ENCODE measurements at regions not wholly inside any gene's neighbourhood (a gene's known extent, or its start where the extent isn't known, plus 50 kb on each side); places are given as distances from the start of the nearest gene placed in this dataset.

GRCh38 chr6:147643341-147644200, 135.1 kb downstream of the SAMD5 start:
- no peak overlapping the region for H3K9ac ChIP-seq (ENCODE audit: low read length)

GRCh38 chr6:147648916-147649315, 140.4 kb downstream of the SAMD5 start:
- Histone ChIP-seq H3K9ac (ENCODE audit: low read length) (no peak overlapping the region), H3K4me1 (ENCODE audit: control insufficient read depth, insufficient read depth, low read length) (peaks cover 10% of the 10 kb centered on the region), H3K9me3 (ENCODE audit: control insufficient read depth, low read length) (no peaks in the 10 kb centered on the region), H3K4me3 (ENCODE audit: low read length) (no peak overlapping the region), H3K27me3 (replicated peaks; ENCODE audit: control insufficient read depth, insufficient read depth, low read length) (no peaks in the 10 kb centered on the region), H3K36me3 (ENCODE audit: control insufficient read depth, insufficient read depth, low read length, severe bottlenecking) (no peaks in the 10 kb centered on the region)
- peak; percentile 62 for DNase-seq (ENCODE audit: low read depth)

More at GRCh38 chr6:147643341-147644200, 135.1 kb downstream of the SAMD5 start:
- Histone ChIP-seq H3K36me3 (ENCODE audit: control insufficient read depth, insufficient read depth, low read length, severe bottlenecking) (no peaks in the 10 kb centered on the region), H3K9me3 (ENCODE audit: control insufficient read depth, low read length) (no peaks in the 10 kb centered on the region), H3K4me1 (ENCODE audit: control insufficient read depth, insufficient read depth, low read length) (no peaks in the 10 kb centered on the region), H3K4me3 (ENCODE audit: low read length) (no peak overlapping the region), H3K27me3 (replicated peaks; ENCODE audit: control insufficient read depth, insufficient read depth, low read length) (peaks cover 4% of the 10 kb centered on the region)
- DNase-seq (ENCODE audit: low read depth): peak; percentile 55

GRCh38 chr6:147651249-147652063, 143.0 kb downstream of the SAMD5 start:
- no peaks in the 10 kb centered on the region for H3K27me3 ChIP-seq (replicated peaks; ENCODE audit: control insufficient read depth, insufficient read depth, low read length)
- no peak overlapping the region for H3K4me3 ChIP-seq (ENCODE audit: low read length)
- H3K4me1 ChIP-seq (ENCODE audit: control insufficient read depth, insufficient read depth, low read length): peaks cover 10% of the 10 kb centered on the region
- peak; percentile 59 for DNase-seq (ENCODE audit: low read depth)
- H3K9ac ChIP-seq (ENCODE audit: low read length): no peak overlapping the region
- no peaks in the 10 kb centered on the region for H3K36me3 ChIP-seq (ENCODE audit: control insufficient read depth, insufficient read depth, low read length, severe bottlenecking)
- no peaks in the 10 kb centered on the region for H3K9me3 ChIP-seq (ENCODE audit: control insufficient read depth, low read length)

GRCh38 chr6:147653631-147654030, 145.1 kb downstream of the SAMD5 start:
- no peaks in the 10 kb centered on the region for H3K27me3 ChIP-seq (replicated peaks; ENCODE audit: control insufficient read depth, insufficient read depth, low read length)
- H3K9ac ChIP-seq (ENCODE audit: low read length): no peak overlapping the region
- H3K36me3 ChIP-seq (ENCODE audit: control insufficient read depth, insufficient read depth, low read length, severe bottlenecking): no peaks in the 10 kb centered on the region
- H3K4me3 ChIP-seq (ENCODE audit: low read length): no peak overlapping the region
- DNase-seq (ENCODE audit: low read depth): peak; percentile 21
- peaks cover 10% of the 10 kb centered on the region for H3K4me1 ChIP-seq (ENCODE audit: control insufficient read depth, insufficient read depth, low read length)
- no peaks in the 10 kb centered on the region for H3K9me3 ChIP-seq (ENCODE audit: control insufficient read depth, low read length)

GRCh38 chr6:147654103-147654845, 145.8 kb downstream of the SAMD5 start:
- Histone ChIP-seq H3K4me1 (ENCODE audit: control insufficient read depth, insufficient read depth, low read length) (peaks cover 10% of the 10 kb centered on the region), H3K4me3 (ENCODE audit: low read length) (no peak overlapping the region), H3K9me3 (ENCODE audit: control insufficient read depth, low read length) (no peaks in the 10 kb centered on the region), H3K9ac (ENCODE audit: low read length) (no peak overlapping the region), H3K27me3 (replicated peaks; ENCODE audit: control insufficient read depth, insufficient read depth, low read length) (no peaks in the 10 kb centered on the region), H3K36me3 (ENCODE audit: control insufficient read depth, insufficient read depth, low read length, severe bottlenecking) (no peaks in the 10 kb centered on the region)
- DNase-seq (ENCODE audit: low read depth): peak; percentile 56

- H3K4me3 ChIP-seq (ENCODE audit: low read length): no peak overlapping the region
These were observed 152.1 kb downstream of the SAMD5 start for GRCh38 chr6:147660334-147661311.

GRCh38 chr6:147662646-147663045, 154.2 kb downstream of the SAMD5 start:
- no peaks in the 10 kb centered on the region for H3K27me3 ChIP-seq (replicated peaks; ENCODE audit: control insufficient read depth, insufficient read depth, low read length)
- no peak overlapping the region for H3K4me3 ChIP-seq (ENCODE audit: low read length)

More at GRCh38 chr6:147660334-147661311, 152.1 kb downstream of the SAMD5 start:
- no peak for DNase-seq (ENCODE audit: low read depth)
- Histone ChIP-seq H3K27me3 (replicated peaks; ENCODE audit: control insufficient read depth, insufficient read depth, low read length) (no peaks in the 10 kb centered on the region), H3K4me1 (ENCODE audit: control insufficient read depth, insufficient read depth, low read length) (no peaks in the 10 kb centered on the region), H3K9ac (ENCODE audit: low read length) (no peak overlapping the region), H3K36me3 (ENCODE audit: control insufficient read depth, insufficient read depth, low read length, severe bottlenecking) (no peaks in the 10 kb centered on the region), H3K9me3 (ENCODE audit: control insufficient read depth, low read length) (no peaks in the 10 kb centered on the region)

GRCh38 chr6:147664092-147664491, 155.6 kb downstream of the SAMD5 start:
- H3K9ac ChIP-seq (ENCODE audit: low read length): no peak overlapping the region
- no peaks in the 10 kb centered on the region for H3K36me3 ChIP-seq (ENCODE audit: control insufficient read depth, insufficient read depth, low read length, severe bottlenecking)
- H3K4me1 ChIP-seq (ENCODE audit: control insufficient read depth, insufficient read depth, low read length): no peaks in the 10 kb centered on the region
- H3K9me3 ChIP-seq (ENCODE audit: control insufficient read depth, low read length): no peaks in the 10 kb centered on the region
- DNase-seq (ENCODE audit: low read depth): no peak
- H3K27me3 ChIP-seq (replicated peaks; ENCODE audit: control insufficient read depth, insufficient read depth, low read length): no peaks in the 10 kb centered on the region
- no peak overlapping the region for H3K4me3 ChIP-seq (ENCODE audit: low read length)

More at GRCh38 chr6:147662646-147663045, 154.2 kb downstream of the SAMD5 start:
- DNase-seq (ENCODE audit: low read depth): no peak
- H3K9ac ChIP-seq (ENCODE audit: low read length): no peak overlapping the region
- H3K4me1 ChIP-seq (ENCODE audit: control insufficient read depth, insufficient read depth, low read length): no peaks in the 10 kb centered on the region
- no peaks in the 10 kb centered on the region for H3K36me3 ChIP-seq (ENCODE audit: control insufficient read depth, insufficient read depth, low read length, severe bottlenecking)
- no peaks in the 10 kb centered on the region for H3K9me3 ChIP-seq (ENCODE audit: control insufficient read depth, low read length)

- Histone ChIP-seq H3K27me3 (replicated peaks; ENCODE audit: control insufficient read depth, insufficient read depth, low read length) (no peaks in the 10 kb centered on the region), H3K36me3 (ENCODE audit: control insufficient read depth, insufficient read depth, low read length, severe bottlenecking) (no peaks in the 10 kb centered on the region), H3K9ac (ENCODE audit: low read length) (no peak overlapping the region), H3K4me3 (ENCODE audit: low read length) (no peak overlapping the region), H3K4me1 (ENCODE audit: control insufficient read depth, insufficient read depth, low read length) (no peaks in the 10 kb centered on the region), H3K9me3 (ENCODE audit: control insufficient read depth, low read length) (peaks cover 8% of the 10 kb centered on the region)
- DNase-seq (ENCODE audit: low read depth): no peak
These were observed 157.8 kb downstream of the SAMD5 start for GRCh38 chr6:147666255-147666654.

- no peak overlapping the region for H3K9ac ChIP-seq (ENCODE audit: low read length)
- DNase-seq (ENCODE audit: low read depth): no peak
- no peaks in the 10 kb centered on the region for H3K36me3 ChIP-seq (ENCODE audit: control insufficient read depth, insufficient read depth, low read length, severe bottlenecking)
- H3K4me1 ChIP-seq (ENCODE audit: control insufficient read depth, insufficient read depth, low read length): no peaks in the 10 kb centered on the region
- no peaks in the 10 kb centered on the region for H3K27me3 ChIP-seq (replicated peaks; ENCODE audit: control insufficient read depth, insufficient read depth, low read length)
- H3K4me3 ChIP-seq (ENCODE audit: low read length): no peak overlapping the region
- H3K9me3 ChIP-seq (ENCODE audit: control insufficient read depth, low read length): peaks cover 8% of the 10 kb centered on the region
These were observed 158.6 kb downstream of the SAMD5 start for GRCh38 chr6:147667082-147667481.
